D721Med (cell line): ENCODE measurements at regions not wholly inside any gene's neighbourhood (a gene's known extent, or its start where the extent isn't known, plus 50 kb on each side); places are given as distances from the start of the nearest gene placed in this dataset.

Source experiments
- DNase-seq: peaks from one replicate; pipeline ENCODE4 v3.0.0; 2011; ENCODE audit warnings: low spot score; ENCODE audit not compliant: insufficient read length
- FAIRE-seq: peaks from 2 replicates; lab custom pipeline; 2011; peaks lifted over from hg19 to GRCh38; lab: Jason Lieb, UNC
- CTCF ChIP-seq: IDR thresholded peaks from 2 replicates; pipeline ENCODE4 v1.5.1; 2012; ENCODE audit warnings: mild to moderate bottlenecking, control low read depth; ENCODE audit not compliant: insufficient read depth; ENCODE audit errors: missing control alignments

DNA sequence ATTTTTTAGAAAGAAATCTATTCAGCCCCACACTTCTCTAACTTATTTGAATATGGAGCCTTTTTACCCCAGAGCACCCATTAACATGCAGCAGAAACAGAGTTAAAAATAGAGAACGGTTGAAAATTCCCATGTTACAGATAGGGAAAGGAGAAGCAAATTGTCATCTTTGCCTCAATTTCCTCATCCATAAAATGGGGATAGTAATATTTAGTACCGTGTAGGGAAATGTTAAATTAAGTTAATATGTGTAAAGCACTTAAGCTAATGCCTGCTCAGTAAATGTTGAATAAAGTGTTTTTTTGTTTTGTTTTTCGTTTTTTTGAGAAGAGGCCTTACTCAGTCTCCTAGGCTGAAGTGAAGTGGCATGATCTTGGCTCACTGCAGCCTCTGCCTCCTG, 50.3 kb downstream of the NAV1 start:
- TF ChIP-seq CTCF, result no peak
- no peak for DNase-seq
- FAIRE-seq, result no peak

DNA sequence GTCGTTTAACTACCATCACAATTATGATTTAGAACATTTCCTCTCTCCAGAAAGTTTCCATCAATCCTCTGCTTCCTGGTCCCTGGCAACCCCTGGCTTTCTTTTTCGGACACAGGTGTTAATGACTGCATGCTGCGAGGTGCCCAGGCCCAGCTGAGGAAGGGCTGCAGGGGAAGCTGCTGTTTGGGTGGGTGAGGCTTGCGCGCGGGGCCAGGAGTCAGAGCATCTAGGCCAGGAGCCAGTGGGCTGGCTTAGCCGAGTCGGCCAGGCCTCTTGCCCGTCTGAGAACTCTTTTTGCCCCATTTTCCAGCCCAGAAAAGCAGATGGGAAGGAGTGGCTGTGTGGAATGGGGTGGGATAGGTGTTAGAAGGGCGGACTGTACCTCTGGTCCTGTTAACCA, 51.5 kb downstream of the NAV1 start:
- FAIRE-seq (no peak), DNase-seq (no peak)
- no peak for TF ChIP-seq CTCF

GRCh38 chr1:201591348-201591747, 52.4 kb downstream of the NAV1 start:
- FAIRE-seq, result no peak
- no peak for TF ChIP-seq CTCF
- no peak for DNase-seq

GRCh38 chr1:201591981-201592380, 53.1 kb downstream of the NAV1 start:
- DNase-seq, result no peak
- no peak for FAIRE-seq
- TF ChIP-seq CTCF, result no peak

- TF ChIP-seq CTCF, result no peak
- FAIRE-seq (no peak), DNase-seq (no peak)
Observed at GRCh38 chr1:201593200-201593921, 54.4 kb downstream of the NAV1 start.

DNA sequence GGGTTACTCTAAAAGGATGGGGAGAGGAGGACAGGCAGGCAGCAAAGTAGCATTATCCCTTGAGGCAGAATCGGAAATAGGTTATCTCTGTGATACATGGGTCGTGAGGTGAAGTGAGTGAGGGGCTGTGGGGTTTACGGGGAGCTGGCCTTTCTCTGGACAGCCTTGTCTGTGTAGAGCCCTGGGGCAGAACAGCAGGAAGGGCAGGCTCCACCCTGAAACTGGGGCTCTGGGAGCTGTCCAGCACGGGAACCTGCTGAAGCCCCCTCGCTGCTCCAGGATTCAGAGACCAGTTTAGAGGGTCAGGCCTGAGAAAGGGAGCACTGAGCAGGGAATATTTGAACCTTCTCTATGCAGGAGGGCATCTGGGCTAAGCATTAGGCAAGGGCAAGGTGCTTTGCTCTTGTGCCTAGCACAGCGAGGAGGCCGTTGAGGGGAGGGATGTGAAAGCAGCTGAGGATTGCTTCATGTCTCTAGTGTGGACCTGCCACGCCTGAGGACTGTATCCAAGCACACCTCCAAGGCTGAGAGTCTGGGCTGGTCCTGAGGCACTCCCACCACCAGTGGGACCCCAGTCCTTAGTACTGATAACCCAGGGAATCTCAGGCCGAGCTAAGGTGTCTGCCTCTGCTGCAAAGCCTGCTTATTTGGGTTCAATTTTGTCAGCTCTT, 55.8 kb downstream of the NAV1 start:
- FAIRE-seq (no peak), DNase-seq (no peak)
- TF ChIP-seq CTCF, result no peak

GRCh38 chr1:201595381-201595780, 56.5 kb downstream of the NAV1 start:
- TF ChIP-seq CTCF, result no peak
- DNase-seq (no peak), FAIRE-seq (no peak)
